ENCODE measurements at regions not wholly inside any gene's neighbourhood (a gene's known extent, or its start where the extent isn't known, plus 50 kb on each side); places are given as distances from the start of the nearest gene placed in this dataset.

DNA sequence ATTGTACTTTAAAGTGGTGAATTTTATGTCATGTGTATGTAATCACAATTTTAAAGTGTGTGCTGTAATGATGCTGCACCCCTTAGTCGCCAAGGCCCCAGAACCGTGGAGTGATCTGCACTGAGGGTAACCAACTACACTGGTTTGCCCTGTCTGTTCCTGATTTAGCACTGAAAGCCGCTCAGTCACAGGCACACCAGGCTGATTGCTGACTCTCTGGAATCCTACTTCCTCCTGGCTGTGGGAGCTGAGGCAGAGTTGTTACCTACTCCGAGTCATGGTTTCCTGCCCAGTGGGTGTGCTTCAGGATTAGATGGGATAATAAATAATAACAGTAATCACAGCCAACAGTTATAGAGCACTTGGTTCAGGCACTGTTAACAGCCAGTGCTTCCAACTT is 645.4 kb downstream of the BCOR start:
- Mint-ChIP-seq H3K36me3 (ENCODE audit: low read depth) (no peaks in the 10 kb centered on the region), H3K9me3 (no peaks in the 10 kb centered on the region), H3K27me3 (ENCODE audit: insufficient read depth) (peaks cover 2% of the 10 kb centered on the region; the same call in 1 of the 2 replicates), H3K4me1 (ENCODE audit: low read depth) (no peaks in the 10 kb centered on the region), H3K4me3 (no peak overlapping the region), H3K27ac (no peak overlapping the region)
- TF ChIP-seq, protein P1, sequence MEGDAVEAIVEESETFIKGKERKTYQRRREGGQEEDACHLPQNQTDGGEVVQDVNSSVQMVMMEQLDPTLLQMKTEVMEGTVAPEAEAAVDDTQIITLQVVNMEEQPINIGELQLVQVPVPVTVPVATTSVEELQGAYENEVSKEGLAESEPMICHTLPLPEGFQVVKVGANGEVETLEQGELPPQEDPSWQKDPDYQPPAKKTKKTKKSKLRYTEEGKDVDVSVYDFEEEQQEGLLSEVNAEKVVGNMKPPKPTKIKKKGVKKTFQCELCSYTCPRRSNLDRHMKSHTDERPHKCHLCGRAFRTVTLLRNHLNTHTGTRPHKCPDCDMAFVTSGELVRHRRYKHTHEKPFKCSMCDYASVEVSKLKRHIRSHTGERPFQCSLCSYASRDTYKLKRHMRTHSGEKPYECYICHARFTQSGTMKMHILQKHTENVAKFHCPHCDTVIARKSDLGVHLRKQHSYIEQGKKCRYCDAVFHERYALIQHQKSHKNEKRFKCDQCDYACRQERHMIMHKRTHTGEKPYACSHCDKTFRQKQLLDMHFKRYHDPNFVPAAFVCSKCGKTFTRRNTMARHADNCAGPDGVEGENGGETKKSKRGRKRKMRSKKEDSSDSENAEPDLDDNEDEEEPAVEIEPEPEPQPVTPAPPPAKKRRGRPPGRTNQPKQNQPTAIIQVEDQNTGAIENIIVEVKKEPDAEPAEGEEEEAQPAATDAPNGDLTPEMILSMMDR (IDR thresholded peaks at IDR 0.05) = no peak
- DNase-seq = no peak

DNA sequence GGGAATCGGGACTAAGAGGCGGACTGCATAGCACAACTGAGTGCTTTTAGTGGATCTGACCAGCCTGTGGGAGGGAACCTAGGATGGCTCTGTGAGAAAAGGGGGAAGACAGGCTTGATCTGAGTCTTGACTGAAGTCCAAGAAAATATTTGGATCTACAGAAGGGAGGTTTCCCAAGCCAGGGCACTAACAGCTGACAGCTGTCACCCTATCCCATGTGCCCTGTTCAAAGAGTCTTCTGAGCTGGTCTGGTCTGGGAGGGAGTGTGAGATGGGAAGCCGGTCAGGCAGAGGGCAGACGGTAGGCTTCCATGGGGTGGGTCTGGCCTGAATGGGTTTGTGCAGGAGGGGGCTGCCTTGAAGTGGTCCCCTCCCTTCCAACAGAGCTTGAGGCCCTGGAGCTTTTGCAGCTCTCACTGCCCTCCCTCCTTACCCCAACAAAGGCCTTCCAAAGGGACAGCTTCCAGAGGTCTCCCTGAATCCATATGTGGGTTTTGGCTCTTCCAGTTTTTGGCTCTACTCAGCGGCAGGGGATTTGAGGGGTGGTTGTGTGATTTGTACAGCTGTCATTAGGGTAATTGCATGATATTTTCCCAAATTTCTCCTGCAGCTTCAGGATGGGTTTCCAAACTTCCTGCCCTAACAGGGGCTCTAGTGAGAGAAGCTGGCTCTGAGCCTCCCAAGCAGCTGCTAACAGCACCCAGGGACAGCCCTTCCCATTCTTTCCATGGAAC is 643.7 kb downstream of the BCOR start:
- no peak overlapping the region for H3K27ac Mint-ChIP-seq
- no peak overlapping the region for H3K4me3 Mint-ChIP-seq
- DNase-seq = no peak
- peaks cover 2% of the 10 kb centered on the region for H3K27me3 Mint-ChIP-seq (ENCODE audit: insufficient read depth)
- TF ChIP-seq, protein P1 (IDR thresholded peaks at IDR 0.05) = no peak
- no peaks in the 10 kb centered on the region for H3K4me1 Mint-ChIP-seq (ENCODE audit: low read depth)
- H3K36me3 Mint-ChIP-seq (ENCODE audit: low read depth) = no peaks in the 10 kb centered on the region
- H3K9me3 Mint-ChIP-seq = no peaks in the 10 kb centered on the region

DNA sequence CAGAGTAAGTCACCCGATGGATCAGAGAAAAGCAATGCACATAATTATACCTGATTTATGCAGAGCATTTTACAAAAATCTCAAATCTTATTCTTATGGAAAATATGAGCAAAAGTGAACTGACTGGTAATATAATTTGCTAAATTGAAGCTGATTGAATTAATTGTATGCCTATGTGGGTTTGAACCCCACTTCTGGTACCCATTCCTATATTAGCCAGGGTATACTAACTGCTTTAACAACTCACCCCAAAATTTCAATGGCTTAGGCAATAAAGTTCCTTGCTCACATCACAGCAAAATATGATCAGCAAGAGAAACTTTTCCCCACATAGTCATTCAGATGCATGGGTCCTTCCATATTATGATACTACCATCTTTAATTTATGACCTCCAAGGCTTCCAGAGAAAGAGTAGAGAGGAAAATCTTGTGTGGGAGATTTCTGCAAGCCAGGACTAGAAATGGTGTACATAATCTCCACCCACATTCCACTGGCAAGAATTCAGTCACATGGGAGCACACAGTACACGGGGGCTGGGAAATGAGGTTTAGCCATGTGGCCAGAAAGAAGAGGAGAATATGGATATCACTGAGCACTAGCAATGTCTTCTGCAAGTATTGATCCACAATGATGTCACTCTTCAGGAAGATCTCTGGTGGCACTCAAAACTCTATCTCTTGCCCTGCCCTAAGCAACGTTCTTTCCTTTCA is 640.7 kb downstream of the BCOR start:
- TF ChIP-seq, protein P1 (IDR thresholded peaks at IDR 0.05) = no peak
- Mint-ChIP-seq H3K36me3 (ENCODE audit: low read depth) (no peaks in the 10 kb centered on the region), H3K4me3 (no peak overlapping the region), H3K4me1 (ENCODE audit: low read depth) (no peaks in the 10 kb centered on the region), H3K9me3 (no peaks in the 10 kb centered on the region), H3K27ac (no peak overlapping the region), H3K27me3 (ENCODE audit: insufficient read depth) (peaks cover 4% of the 10 kb centered on the region)
- DNase-seq = no peak

DNA sequence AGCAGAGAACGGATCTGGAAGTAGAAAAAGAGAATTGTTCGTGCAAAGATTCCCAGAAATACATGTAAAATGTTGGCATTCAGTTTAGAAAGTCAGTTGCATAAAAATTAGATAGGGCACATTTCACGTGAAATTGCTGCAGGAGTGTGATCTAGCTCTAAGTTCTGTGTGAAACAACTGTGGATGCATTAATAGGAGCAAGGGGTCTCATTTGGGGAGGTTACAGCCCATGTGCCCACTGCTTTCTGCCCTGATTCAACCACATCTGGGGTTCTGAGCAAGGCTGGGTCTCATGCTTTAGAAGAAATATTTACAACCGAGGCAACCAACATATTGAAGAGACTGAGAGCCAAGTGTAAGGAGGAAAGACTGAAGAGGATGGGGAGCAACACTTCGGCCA is 639.0 kb downstream of the BCOR start:
- DNase-seq = no peak
- no peaks in the 10 kb centered on the region for H3K9me3 Mint-ChIP-seq
- H3K4me1 Mint-ChIP-seq (ENCODE audit: low read depth) = no peaks in the 10 kb centered on the region
- H3K27ac Mint-ChIP-seq = no peak overlapping the region
- TF ChIP-seq, protein P1 (IDR thresholded peaks at IDR 0.05) = no peak
- H3K27me3 Mint-ChIP-seq (ENCODE audit: insufficient read depth) = peaks cover 2% of the 10 kb centered on the region
- H3K36me3 Mint-ChIP-seq (ENCODE audit: low read depth) = no peaks in the 10 kb centered on the region
- H3K4me3 Mint-ChIP-seq = no peak overlapping the region

DNA sequence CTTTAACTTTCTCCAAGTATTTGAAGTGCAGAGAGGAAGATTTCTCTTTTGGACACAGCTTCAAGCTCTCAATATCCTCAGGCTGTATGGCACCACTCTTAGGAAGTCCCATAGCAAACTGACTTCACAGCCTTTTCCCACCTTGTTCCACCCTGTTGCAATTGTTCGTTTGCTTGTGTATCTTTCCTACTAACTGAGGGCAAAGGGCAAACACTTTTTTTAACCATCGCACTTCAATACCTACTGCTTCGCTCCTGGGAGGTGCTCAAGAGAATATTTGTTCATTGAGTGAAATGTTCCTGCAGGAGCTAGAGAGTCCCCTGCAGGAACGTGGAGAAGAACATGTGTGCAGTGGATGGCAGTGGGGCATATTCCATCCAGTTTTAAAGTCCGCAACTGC is 638.6 kb downstream of the BCOR start:
- peaks cover 2% of the 10 kb centered on the region for H3K27me3 Mint-ChIP-seq (ENCODE audit: insufficient read depth)
- DNase-seq = no peak
- H3K27ac Mint-ChIP-seq = no peak overlapping the region
- H3K4me1 Mint-ChIP-seq (ENCODE audit: low read depth) = no peaks in the 10 kb centered on the region
- H3K36me3 Mint-ChIP-seq (ENCODE audit: low read depth) = no peaks in the 10 kb centered on the region
- TF ChIP-seq, protein P1 (IDR thresholded peaks at IDR 0.05) = no peak
- H3K4me3 Mint-ChIP-seq = no peak overlapping the region
- no peaks in the 10 kb centered on the region for H3K9me3 Mint-ChIP-seq

Measured in HFFc6 (cell line).